Gastroesophageal sphincter (tissue), 3 donors: ENCODE measurements at regions not wholly inside any gene's neighbourhood (a gene's known extent, or its start where the extent isn't known, plus 50 kb on each side); places are given as distances from the start of the nearest gene placed in this dataset.

Experiments
- EP300 ChIP-seq: sonication (generic); formaldehyde crosslinking; IDR thresholded peaks from one replicate; pipeline ENCODE4 v1.6.1; 2017; ENCODE audit warnings: antibody characterized with exemption, mild to moderate bottlenecking
- POLR2A ChIP-seq, 2 donors: fragments of 450-650 bp; IDR thresholded peaks; one replicate each; pipeline ENCODE4 v1.6.1; 2017; ENCODE audit warnings: antibody characterized with exemption in 2 of 2, mild to moderate bottlenecking in 2 of 2, moderate library complexity in 1 of 2
- POLR2AphosphoS5 ChIP-seq: sonication (generic); formaldehyde crosslinking; IDR thresholded peaks from one replicate; pipeline ENCODE4 v1.6.1; 2017; ENCODE audit warnings: antibody characterized with exemption
- TF ChIP-seq, protein P1 (sequence below), 4 experiments: fragments of 200-600 bp in 2 of 4; fragments of 450-650 bp in 2 of 4; sonication (generic) in 1 of 4; IDR thresholded peaks; one replicate each; pipeline ENCODE4 v1.5.1; 2017 to 2019; ENCODE audit warnings: antibody characterized with exemption in 4 of 4, mild to moderate bottlenecking in 2 of 4, moderate library complexity in 2 of 4

DNA sequence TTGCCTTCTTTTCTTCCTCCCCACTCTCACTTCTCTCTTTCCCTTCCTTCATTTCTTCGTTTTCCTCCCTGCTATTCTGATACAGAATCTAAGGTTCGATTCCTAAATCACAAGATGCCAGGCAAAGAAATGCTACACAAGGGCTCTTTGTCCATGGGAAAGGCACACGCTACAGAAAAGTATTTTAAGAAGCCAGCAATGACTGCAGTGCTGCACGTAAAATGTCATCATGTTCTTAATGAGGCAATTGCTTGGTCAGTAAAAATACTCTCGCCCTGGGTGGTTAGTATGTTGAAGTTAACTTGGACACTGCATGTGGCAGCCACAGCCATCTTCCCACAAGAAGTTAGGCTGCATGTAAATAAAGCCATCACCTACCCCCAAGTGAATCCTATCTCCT is 178.4 kb downstream of the DHX15 start:
- TF ChIP-seq, protein P1, sequence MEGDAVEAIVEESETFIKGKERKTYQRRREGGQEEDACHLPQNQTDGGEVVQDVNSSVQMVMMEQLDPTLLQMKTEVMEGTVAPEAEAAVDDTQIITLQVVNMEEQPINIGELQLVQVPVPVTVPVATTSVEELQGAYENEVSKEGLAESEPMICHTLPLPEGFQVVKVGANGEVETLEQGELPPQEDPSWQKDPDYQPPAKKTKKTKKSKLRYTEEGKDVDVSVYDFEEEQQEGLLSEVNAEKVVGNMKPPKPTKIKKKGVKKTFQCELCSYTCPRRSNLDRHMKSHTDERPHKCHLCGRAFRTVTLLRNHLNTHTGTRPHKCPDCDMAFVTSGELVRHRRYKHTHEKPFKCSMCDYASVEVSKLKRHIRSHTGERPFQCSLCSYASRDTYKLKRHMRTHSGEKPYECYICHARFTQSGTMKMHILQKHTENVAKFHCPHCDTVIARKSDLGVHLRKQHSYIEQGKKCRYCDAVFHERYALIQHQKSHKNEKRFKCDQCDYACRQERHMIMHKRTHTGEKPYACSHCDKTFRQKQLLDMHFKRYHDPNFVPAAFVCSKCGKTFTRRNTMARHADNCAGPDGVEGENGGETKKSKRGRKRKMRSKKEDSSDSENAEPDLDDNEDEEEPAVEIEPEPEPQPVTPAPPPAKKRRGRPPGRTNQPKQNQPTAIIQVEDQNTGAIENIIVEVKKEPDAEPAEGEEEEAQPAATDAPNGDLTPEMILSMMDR (IDR thresholded peaks at IDR 0.05) = no peak
- TF ChIP-seq POLR2AphosphoS5 (no peak), POLR2A (IDR thresholded peaks at IDR 0.05) (no peak), EP300 (no peak)
